OCI-LY7 (cell line): ENCODE measurements at regions not wholly inside any gene's neighbourhood (a gene's known extent, or its start where the extent isn't known, plus 50 kb on each side); places are given as distances from the start of the nearest gene placed in this dataset.

ENCODE experiments used
- CTCF ChIP-seq: fragments of 200-600 bp; sonication (generic); conservative IDR thresholded peaks from 2 replicates; pipeline ENCODE4 v1.5.1; 2014; ENCODE audit warnings: mild to moderate bottlenecking, antibody characterized with exemption, low read length, moderate library complexity, mixed read lengths
- EZH2phosphoT487 ChIP-seq: fragments of 200-600 bp; sonication (generic); IDR thresholded peaks from 2 replicates; pipeline ENCODE4 v1.6.1; 2018; ENCODE audit warnings: low read depth, borderline replicate concordance, mild to moderate bottlenecking, mixed run types, antibody characterized with exemption, low read length, moderate library complexity, mixed read lengths

DNA sequence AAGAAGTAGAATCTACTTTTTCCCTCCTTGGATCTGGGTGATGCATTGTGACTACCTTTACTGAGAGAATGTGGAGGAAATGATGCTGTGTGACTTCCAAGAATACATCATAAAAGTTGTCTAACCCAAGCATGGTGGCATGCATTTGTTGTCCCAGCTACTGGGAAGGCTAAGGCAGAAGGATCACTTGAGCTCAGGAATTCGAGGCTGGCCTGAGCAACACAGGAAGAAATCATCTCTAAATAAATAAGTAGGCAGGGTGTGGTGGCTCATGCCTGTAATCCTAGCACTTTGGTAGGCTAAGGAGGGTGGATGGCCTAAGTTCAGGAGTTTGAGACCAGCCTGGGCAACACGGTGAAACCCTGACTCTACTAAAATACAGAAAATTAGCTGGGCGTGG is 143.2 kb upstream of the VLDLR start:
- TF ChIP-seq CTCF (no peak), EZH2phosphoT487 (no peak)
